Parathyroid adenoma (tissue), 2 donors: ENCODE measurements at regions not wholly inside any gene's neighbourhood (a gene's known extent, or its start where the extent isn't known, plus 50 kb on each side); places are given as distances from the start of the nearest gene placed in this dataset.

ENCODE experiments used
- H2AFZ ChIP-seq: fragments of 300-600 bp; sonication (generic); one replicate; pipeline ENCODE4 v1.7.0; 2017; ENCODE audit warnings: antibody characterized with exemption, mild to moderate bottlenecking
- H3K27ac ChIP-seq: fragments of 300-600 bp; sonication (generic); one replicate; pipeline ENCODE4 v1.7.0; 2017
- H3K27me3 ChIP-seq: fragments of 300-600 bp; sonication (generic); one replicate; pipeline ENCODE4 v1.7.0; 2017; ENCODE audit warnings: low read length; ENCODE audit not compliant: control insufficient read depth, insufficient read depth
- H3K36me3 ChIP-seq: fragments of 300-600 bp; sonication (generic); one replicate; pipeline ENCODE4 v1.7.0; 2017; ENCODE audit warnings: low read length; ENCODE audit not compliant: control insufficient read depth, insufficient read depth
- H3K4me1 ChIP-seq: fragments of 300-600 bp; sonication (generic); one replicate; pipeline ENCODE4 v1.7.0; 2017; ENCODE audit warnings: control low read depth
- H3K4me2 ChIP-seq: fragments of 300-600 bp; sonication (generic); one replicate; pipeline ENCODE4 v1.7.0; 2017; ENCODE audit warnings: low read length
- H3K4me3 ChIP-seq: fragments of 300-600 bp; sonication (generic); one replicate; pipeline ENCODE4 v1.7.0; 2017; ENCODE audit warnings: low read depth, low read length
- H3K79me2 ChIP-seq: fragments of 300-600 bp; sonication (generic); one replicate; pipeline ENCODE4 v1.7.0; 2017; ENCODE audit warnings: control low read depth
- H3K9ac ChIP-seq: fragments of 300-600 bp; sonication (generic); one replicate; pipeline ENCODE4 v1.7.0; 2017; ENCODE audit warnings: mild to moderate bottlenecking
- H3K9me3 ChIP-seq: fragments of 300-600 bp; sonication (generic); one replicate; pipeline ENCODE4 v1.7.0; 2017; ENCODE audit warnings: low read length; ENCODE audit not compliant: control insufficient read depth
- CTCF ChIP-seq: fragments of 300-600 bp; sonication (generic); IDR thresholded peaks from one replicate; pipeline ENCODE4 v1.7.0; 2017; ENCODE audit warnings: antibody characterized with exemption, mild to moderate bottlenecking
- donor health status: primary hyperparathyroidism.

- Histone ChIP-seq H3K9me3 (no peaks in the 10 kb centered on the region), H2AFZ (no peak overlapping the region), H3K27ac (no peak overlapping the region), H3K27me3 (no peaks in the 10 kb centered on the region), H3K4me2 (no peak overlapping the region), H3K79me2 (no peaks in the 10 kb centered on the region), H3K36me3 (no peaks in the 10 kb centered on the region), H3K9ac (no peak overlapping the region), H3K4me1 (no peaks in the 10 kb centered on the region), H3K4me3 (no peak overlapping the region)
- TF ChIP-seq CTCF, result no peak
Observed at GRCh38 chr5:51104556-51104955, 278.7 kb upstream of the ISL1 start.

- Histone ChIP-seq H3K79me2 (no peaks in the 10 kb centered on the region), H3K4me1 (no peaks in the 10 kb centered on the region), H3K4me2 (no peak overlapping the region), H3K27ac (no peak overlapping the region), H3K9ac (no peak overlapping the region), H3K27me3 (no peaks in the 10 kb centered on the region), H2AFZ (no peak overlapping the region), H3K36me3 (no peaks in the 10 kb centered on the region), H3K9me3 (no peaks in the 10 kb centered on the region), H3K4me3 (no peak overlapping the region)
- TF ChIP-seq CTCF, result no peak
Observed at GRCh38 chr5:51109786-51110410, 273.4 kb upstream of the ISL1 start.

- Histone ChIP-seq H3K27ac (no peak overlapping the region), H3K4me2 (no peak overlapping the region), H3K9me3 (no peaks in the 10 kb centered on the region), H3K79me2 (no peaks in the 10 kb centered on the region), H3K4me3 (no peak overlapping the region), H3K36me3 (no peaks in the 10 kb centered on the region), H3K4me1 (no peaks in the 10 kb centered on the region), H3K27me3 (no peaks in the 10 kb centered on the region), H3K9ac (no peak overlapping the region), H2AFZ (no peak overlapping the region)
- TF ChIP-seq CTCF, result no peak
Observed at GRCh38 chr5:51131266-51131665, 252.0 kb upstream of the ISL1 start.

GRCh38 chr5:51138164-51138563 is 245.1 kb upstream of the ISL1 start:
- no peak overlapping the region for H2AFZ ChIP-seq
- no peaks in the 10 kb centered on the region for H3K27me3 ChIP-seq
- no peaks in the 10 kb centered on the region for H3K36me3 ChIP-seq
- H3K79me2 ChIP-seq, result no peaks in the 10 kb centered on the region
- no peaks in the 10 kb centered on the region for H3K9me3 ChIP-seq
- H3K4me3 ChIP-seq, result no peak overlapping the region
- H3K4me2 ChIP-seq, result no peak overlapping the region
- H3K4me1 ChIP-seq, result no peaks in the 10 kb centered on the region
- no peak for TF ChIP-seq CTCF
- no peak overlapping the region for H3K9ac ChIP-seq
- H3K27ac ChIP-seq, result no peak overlapping the region

GRCh38 chr5:51148437-51148836 is 234.8 kb upstream of the ISL1 start:
- H3K79me2 ChIP-seq, result no peaks in the 10 kb centered on the region
- no peak for TF ChIP-seq CTCF
- no peaks in the 10 kb centered on the region for H3K9me3 ChIP-seq
- H3K27me3 ChIP-seq, result no peaks in the 10 kb centered on the region
- no peak overlapping the region for H3K4me2 ChIP-seq
- H3K36me3 ChIP-seq, result no peaks in the 10 kb centered on the region
- no peaks in the 10 kb centered on the region for H3K4me1 ChIP-seq
- H3K4me3 ChIP-seq, result no peak overlapping the region
- no peak overlapping the region for H2AFZ ChIP-seq
- no peak overlapping the region for H3K9ac ChIP-seq
- no peak overlapping the region for H3K27ac ChIP-seq
